Lower leg skin (tissue), 4 donors: ENCODE measurements at regions not wholly inside any gene's neighbourhood (a gene's known extent, or its start where the extent isn't known, plus 50 kb on each side); places are given as distances from the start of the nearest gene placed in this dataset.

Experiments used
- DNase-seq, 2 donors: peaks; one replicate each; pipeline ENCODE4 v3.0.0-alpha.2; 2019; ENCODE audit warnings: low spot score in 2 of 2
- H3K4me3 ChIP-seq: fragments of 200-600 bp; sonication (generic); 2 replicates; pipeline ENCODE4 v1.5.1; 2017; ENCODE audit warnings: mild to moderate bottlenecking, low read depth; ENCODE audit not compliant: poor library complexity, severe bottlenecking
- CTCF ChIP-seq, 3 donors: fragments of 450-650 bp; IDR thresholded peaks; one replicate each; pipeline ENCODE4 v1.5.1; 2016; ENCODE audit warnings: antibody characterized with exemption in 3 of 3, mild to moderate bottlenecking in 3 of 3, moderate library complexity in 2 of 3
- POLR2A ChIP-seq, 2 donors: fragments of 450-650 bp; IDR thresholded peaks; one replicate each; pipeline ENCODE4 v1.6.1; 2016 to 2017; ENCODE audit warnings: antibody characterized with exemption in 2 of 2, mild to moderate bottlenecking in 1 of 2, moderate library complexity in 1 of 2
- WGBS, 2 donors: methylation state at CpG; one replicate each; pipeline ENCODE4 v1.1.5; 2018; 5-methylcytosine and 5-hydroxymethylcytosine counted together
- intact Hi-C: fragments of 100-400 bp; cut with DNase I; formaldehyde crosslinking; loops from one replicate; pipeline ENCODE4 v1.15.0; 2023; ENCODE audit warnings: low total_unique reads

- TF ChIP-seq POLR2A (IDR thresholded peaks at IDR 0.05) (no peak), CTCF (IDR thresholded peaks at IDR 0.05) (no peak)
- 30 to 31% methylated on average over 3 of the region's 3 CpGs for WGBS, 2 donors
- DNase-seq = no peak
- intact Hi-C loops = no loop called here
- H3K4me3 ChIP-seq = no peak overlapping the region
Measured at GRCh38 chr6:98525860-98526259, 308.5 kb upstream of the POU3F2 start.

GRCh38 chr6:98526465-98526864 is 307.9 kb upstream of the POU3F2 start:
- no peak for DNase-seq
- H3K4me3 ChIP-seq = no peak overlapping the region
- intact Hi-C loops = no loop called here
- TF ChIP-seq CTCF (IDR thresholded peaks at IDR 0.05) = no peak
- no peak for TF ChIP-seq POLR2A (IDR thresholded peaks at IDR 0.05)
- WGBS, 2 donors = 49 to 65% methylated on average over 5 of the region's 5 CpGs

- intact Hi-C loops = no loop called here
- TF ChIP-seq POLR2A (IDR thresholded peaks at IDR 0.05) = no peak
- no peak for TF ChIP-seq CTCF (IDR thresholded peaks at IDR 0.05)
- H3K4me3 ChIP-seq = no peak overlapping the region
- no peak for DNase-seq
- WGBS, 2 donors = 73 to 79% methylated on average over 9 of the region's 9 CpGs
Measured at GRCh38 chr6:98529364-98529763, 305.0 kb upstream of the POU3F2 start.

GRCh38 chr6:98530732-98531131 is 303.6 kb upstream of the POU3F2 start:
- 49 to 60% methylated on average over 1 to 5 of the region's 5 CpGs for WGBS, 2 donors
- no peak for DNase-seq
- intact Hi-C loops = no loop called here
- no peak overlapping the region for H3K4me3 ChIP-seq
- no peak for TF ChIP-seq CTCF (IDR thresholded peaks at IDR 0.05)
- no peak for TF ChIP-seq POLR2A (IDR thresholded peaks at IDR 0.05)

GRCh38 chr6:98532004-98532403 is 302.4 kb upstream of the POU3F2 start:
- no peak for DNase-seq
- 68 to 79% methylated on average over 6 of the region's 6 CpGs for whole genome bisulfite sequencing, 2 donors
- no peak overlapping the region for H3K4me3 ChIP-seq
- TF ChIP-seq CTCF (IDR thresholded peaks at IDR 0.05) (no peak), POLR2A (IDR thresholded peaks at IDR 0.05) (no peak)
- intact Hi-C loops = no loop called here

- WGBS, 2 donors = 69 to 81% methylated on average over 2 of the region's 2 CpGs
- DNase-seq = no peak
- no peak for TF ChIP-seq POLR2A (IDR thresholded peaks at IDR 0.05)
- no peak for TF ChIP-seq CTCF (IDR thresholded peaks at IDR 0.05)
- no peak overlapping the region for H3K4me3 ChIP-seq
- intact Hi-C loops = no loop called here
Measured at GRCh38 chr6:98539741-98540140, 294.6 kb upstream of the POU3F2 start.
